Right lobe of liver (tissue), 6 donors: ENCODE measurements at regions not wholly inside any gene's neighbourhood (a gene's known extent, or its start where the extent isn't known, plus 50 kb on each side); places are given as distances from the start of the nearest gene placed in this dataset.

Experiments used
- ATAC-seq, 4 donors: fragments of 200-7000 bp; cut with Tn5 transposase; one replicate each; pipeline ENCODE4 v1.9.1; 2020; ENCODE audit warnings: mild to moderate bottlenecking in 4 of 4, moderate library complexity in 4 of 4
- DNase-seq, 3 donors: peaks; one replicate each; pipeline ENCODE4 v3.0.0-alpha.2; 2020
- H3K27ac ChIP-seq, 3 donors: fragments of 200-600 bp; one replicate each; pipeline ENCODE4 v1.8.0; 2022
- H3K27me3 ChIP-seq, 2 donors: fragments of 200-600 bp; one replicate each; pipeline ENCODE4 v1.8.0; 2022
- H3K36me3 ChIP-seq, 4 donors: fragments of 200-600 bp; sonication (generic) in 1 of 4; one replicate each; pipeline versions ENCODE4 v1.5.1 to v1.8.0; 2017 to 2022; ENCODE audit warnings: control low read depth in 1 of 4
- H3K4me1 ChIP-seq, 4 donors: fragments of 200-600 bp; sonication (generic) in 1 of 4; one replicate each; pipeline versions ENCODE4 v1.5.1 to v1.8.0; 2017 to 2022; ENCODE audit warnings: control low read depth in 1 of 4
- H3K4me3 ChIP-seq, 3 donors: fragments of 200-600 bp; one replicate each; pipeline ENCODE4 v1.8.0; 2022
- H3K9me3 ChIP-seq, 4 donors: fragments of 200-600 bp; sonication (generic) in 1 of 4; one replicate each; pipeline versions ENCODE4 v1.5.1 to v1.8.0; 2017 to 2022; ENCODE audit warnings: control low read depth in 1 of 4
- POLR2A ChIP-seq: fragments of 450-650 bp; IDR thresholded peaks from one replicate; pipeline ENCODE4 v1.6.1; 2017; ENCODE audit warnings: antibody characterized with exemption, mild to moderate bottlenecking
- WGBS: methylation state at CpG from one replicate; pipeline ENCODE4 v1.1.6; 2018; ENCODE audit warnings: low coverage, low lambda C conversion rate; ENCODE audit not compliant: insufficient coverage; ENCODE audit errors: missing lambda C conversion rate; 5-methylcytosine and 5-hydroxymethylcytosine counted together
- intact Hi-C, 2 donors: fragments of 100-400 bp; cut with DNase I; formaldehyde crosslinking; loops; one replicate each; pipeline versions ENCODE4 v1.11.2 to v1.14.1; 2022
- TF ChIP-seq, protein P1 (sequence below), 4 donors: fragments of 200-600 bp in 3 of 4; fragments of 450-650 bp in 1 of 4; IDR thresholded peaks; one replicate each; pipeline versions ENCODE4 v1.5.1 to v1.8.0; 2016 to 2022; ENCODE audit warnings: antibody characterized with exemption in 4 of 4, mild to moderate bottlenecking in 2 of 4
- donor health status: DM: no; HTN: yes; CAD: no.
- donor health status: DM: no; HTN: no; CAD: no.
- donor health status: DM: no; HTN: no; CAD: no.
- donor health status: DM: no; HTN: yes; CAD: no.
- donor health status: DM: no; HTN: yes; CAD: no.

DNA sequence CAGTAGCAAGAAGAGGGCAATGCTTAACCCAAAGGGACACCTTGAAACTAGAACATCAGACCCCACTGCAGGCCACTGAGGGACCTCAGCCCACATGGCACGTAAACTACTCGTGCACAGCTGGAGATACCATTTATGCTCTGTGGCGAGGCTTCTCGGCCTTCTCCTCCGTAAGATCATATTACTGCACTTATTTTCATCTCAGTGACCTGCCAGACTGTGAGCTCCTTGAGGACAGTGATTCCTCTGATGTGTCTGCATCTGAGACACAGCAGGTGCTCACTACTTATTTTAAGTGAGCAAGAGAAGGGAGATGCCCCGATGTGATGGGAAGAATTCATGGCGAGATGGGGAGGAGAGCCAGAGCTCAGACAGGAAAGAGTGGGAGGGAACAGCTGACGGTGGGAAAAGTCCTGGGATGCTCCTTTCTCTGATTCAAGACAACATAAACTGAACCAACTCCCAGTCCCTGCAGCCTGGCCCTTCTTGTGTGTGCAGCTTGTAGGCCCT, 137.6 kb downstream of the RPLP1 start:
- Histone ChIP-seq H3K4me3 (no peak overlapping the region), H3K36me3 (no peaks in the 10 kb centered on the region), H3K9me3 (no peaks in the 10 kb centered on the region), H3K27me3 (no peaks in the 10 kb centered on the region), H3K27ac (no peak overlapping the region), H3K4me1 (peaks cover 0 to 32% (median 10%) of the 10 kb centered on the region in 4 donors)
- DNase-seq = no peak
- TF ChIP-seq, protein P1, sequence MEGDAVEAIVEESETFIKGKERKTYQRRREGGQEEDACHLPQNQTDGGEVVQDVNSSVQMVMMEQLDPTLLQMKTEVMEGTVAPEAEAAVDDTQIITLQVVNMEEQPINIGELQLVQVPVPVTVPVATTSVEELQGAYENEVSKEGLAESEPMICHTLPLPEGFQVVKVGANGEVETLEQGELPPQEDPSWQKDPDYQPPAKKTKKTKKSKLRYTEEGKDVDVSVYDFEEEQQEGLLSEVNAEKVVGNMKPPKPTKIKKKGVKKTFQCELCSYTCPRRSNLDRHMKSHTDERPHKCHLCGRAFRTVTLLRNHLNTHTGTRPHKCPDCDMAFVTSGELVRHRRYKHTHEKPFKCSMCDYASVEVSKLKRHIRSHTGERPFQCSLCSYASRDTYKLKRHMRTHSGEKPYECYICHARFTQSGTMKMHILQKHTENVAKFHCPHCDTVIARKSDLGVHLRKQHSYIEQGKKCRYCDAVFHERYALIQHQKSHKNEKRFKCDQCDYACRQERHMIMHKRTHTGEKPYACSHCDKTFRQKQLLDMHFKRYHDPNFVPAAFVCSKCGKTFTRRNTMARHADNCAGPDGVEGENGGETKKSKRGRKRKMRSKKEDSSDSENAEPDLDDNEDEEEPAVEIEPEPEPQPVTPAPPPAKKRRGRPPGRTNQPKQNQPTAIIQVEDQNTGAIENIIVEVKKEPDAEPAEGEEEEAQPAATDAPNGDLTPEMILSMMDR (IDR thresholded peaks at IDR 0.05) = no peak
- no peak for TF ChIP-seq POLR2A
- WGBS = 55% methylated on average over 2 of the region's 8 CpGs
- intact Hi-C loops = no loop called here
- no peak for ATAC-seq

DNA sequence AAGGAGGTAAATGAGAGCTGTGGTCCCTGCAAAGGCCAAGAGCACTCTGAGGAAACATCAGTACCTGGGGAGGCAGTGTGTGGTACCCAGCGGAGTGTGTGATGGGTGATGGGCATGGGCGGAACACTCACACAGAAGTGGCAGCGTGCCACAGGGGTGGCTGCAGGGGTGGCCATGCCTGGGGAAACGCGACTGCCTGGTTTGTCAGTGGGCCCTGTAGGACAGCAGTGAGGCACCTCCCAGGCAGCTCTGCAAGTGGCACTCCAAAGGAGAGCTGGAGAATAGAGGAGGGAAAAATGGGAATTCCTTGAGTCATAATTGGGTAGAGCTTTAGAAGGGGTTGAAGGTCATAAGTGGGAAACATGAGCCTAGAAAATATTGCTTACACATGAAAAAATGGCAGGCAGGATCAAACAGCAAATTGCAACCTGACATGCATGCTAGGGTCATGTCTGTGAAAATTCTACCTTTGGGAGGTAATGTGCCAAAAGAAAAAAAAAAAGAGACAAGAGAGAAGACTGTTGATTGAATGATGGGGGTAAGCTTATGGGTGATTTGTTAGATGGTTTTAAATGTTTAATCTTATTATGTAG, 138.4 kb downstream of the RPLP1 start:
- no peaks in the 10 kb centered on the region for H3K36me3 ChIP-seq
- H3K9me3 ChIP-seq = no peaks in the 10 kb centered on the region
- WGBS = 79% methylated on average over 2 of the region's 5 CpGs
- no peak overlapping the region for H3K27ac ChIP-seq
- peaks cover 0 to 38% (median 13%) of the 10 kb centered on the region in 4 donors for H3K4me1 ChIP-seq
- H3K27me3 ChIP-seq = no peaks in the 10 kb centered on the region
- ATAC-seq (no peak), DNase-seq (no peak)
- intact Hi-C loops = no loop called here
- no peak overlapping the region for H3K4me3 ChIP-seq
- no peak for TF ChIP-seq POLR2A
- TF ChIP-seq, protein P1 (IDR thresholded peaks at IDR 0.05) = no peak

DNA sequence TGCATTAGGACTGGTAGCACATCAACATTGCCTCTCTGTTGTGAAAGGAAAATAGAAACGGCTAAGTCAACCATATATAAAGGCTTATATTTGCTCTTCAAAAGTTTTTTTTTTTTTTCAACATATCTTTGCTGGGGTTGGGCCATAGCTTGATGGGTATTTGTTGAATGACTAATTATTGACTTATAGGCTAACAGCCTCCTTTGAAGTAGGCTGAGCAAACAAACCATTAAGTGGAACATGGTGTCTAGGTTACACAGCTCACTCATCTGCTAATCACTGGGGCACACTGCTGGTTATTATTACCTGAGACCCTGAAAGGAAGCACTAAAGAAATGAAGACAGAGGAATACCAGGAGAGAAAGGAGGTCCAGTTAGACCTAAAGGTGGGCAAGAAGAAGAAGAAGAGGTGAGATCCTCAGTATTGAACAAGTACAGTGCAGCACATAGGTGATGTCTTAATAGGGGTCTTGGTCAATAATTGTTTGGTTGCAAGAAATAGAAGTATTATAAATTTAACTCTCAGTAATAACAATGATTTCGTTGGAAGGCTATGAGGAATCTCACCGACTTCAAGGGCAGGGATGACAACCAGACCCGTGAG, 139.4 kb downstream of the RPLP1 start:
- Histone ChIP-seq H3K4me3 (no peak overlapping the region), H3K4me1 (peaks cover 0 to 38% (median 13%) of the 10 kb centered on the region in 4 donors), H3K27ac (no peak overlapping the region), H3K36me3 (no peaks in the 10 kb centered on the region), H3K27me3 (no peaks in the 10 kb centered on the region), H3K9me3 (no peaks in the 10 kb centered on the region)
- ATAC-seq (peak in 2 of 4 donors; percentile 61 to 63), DNase-seq (no peak)
- 64% methylated on average over 4 of the region's 4 CpGs for WGBS
- intact Hi-C loops = no loop called here
- TF ChIP-seq POLR2A = no peak
- TF ChIP-seq, protein P1 (IDR thresholded peaks at IDR 0.05) = no peak

DNA sequence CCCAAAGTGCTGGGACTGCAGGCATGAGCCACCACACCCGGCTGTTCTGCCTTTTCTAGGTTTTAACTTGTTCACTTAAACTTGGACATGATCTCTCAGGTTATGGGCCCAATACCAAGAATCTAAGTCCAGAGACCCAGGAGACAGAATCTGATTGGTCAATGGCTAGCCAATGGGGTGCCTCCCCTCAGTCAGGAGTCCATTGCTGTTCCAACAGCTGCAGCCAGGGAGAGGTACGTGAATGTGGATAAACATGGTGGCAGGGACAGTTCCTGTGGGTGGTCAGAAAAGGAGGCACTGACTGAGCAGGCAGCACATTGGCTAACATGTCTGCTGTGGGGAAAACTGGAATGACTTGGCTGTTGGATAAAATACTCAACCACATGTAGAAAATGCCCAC, 140.3 kb downstream of the RPLP1 start:
- no peaks in the 10 kb centered on the region for H3K36me3 ChIP-seq
- no peaks in the 10 kb centered on the region for H3K9me3 ChIP-seq
- intact Hi-C loops = no loop called here
- no peak for ATAC-seq
- peaks cover 0 to 38% (median 13%) of the 10 kb centered on the region in 4 donors for H3K4me1 ChIP-seq
- TF ChIP-seq POLR2A = no peak
- TF ChIP-seq, protein P1 (IDR thresholded peaks at IDR 0.05) = no peak
- H3K27me3 ChIP-seq = peaks cover 0 to 7% of the 10 kb centered on the region in 2 donors
- no peak for DNase-seq
- WGBS = 94% methylated on average over 2 of the region's 2 CpGs
- H3K27ac ChIP-seq = no peak overlapping the region
- H3K4me3 ChIP-seq = no peak overlapping the region
